ENCODE measurements at regions not wholly inside any gene's neighbourhood (a gene's known extent, or its start where the extent isn't known, plus 50 kb on each side); places are given as distances from the start of the nearest gene placed in this dataset.
A peak's percentile ranks its signal among the peaks of the same experiment; 100 is the strongest.

DNA sequence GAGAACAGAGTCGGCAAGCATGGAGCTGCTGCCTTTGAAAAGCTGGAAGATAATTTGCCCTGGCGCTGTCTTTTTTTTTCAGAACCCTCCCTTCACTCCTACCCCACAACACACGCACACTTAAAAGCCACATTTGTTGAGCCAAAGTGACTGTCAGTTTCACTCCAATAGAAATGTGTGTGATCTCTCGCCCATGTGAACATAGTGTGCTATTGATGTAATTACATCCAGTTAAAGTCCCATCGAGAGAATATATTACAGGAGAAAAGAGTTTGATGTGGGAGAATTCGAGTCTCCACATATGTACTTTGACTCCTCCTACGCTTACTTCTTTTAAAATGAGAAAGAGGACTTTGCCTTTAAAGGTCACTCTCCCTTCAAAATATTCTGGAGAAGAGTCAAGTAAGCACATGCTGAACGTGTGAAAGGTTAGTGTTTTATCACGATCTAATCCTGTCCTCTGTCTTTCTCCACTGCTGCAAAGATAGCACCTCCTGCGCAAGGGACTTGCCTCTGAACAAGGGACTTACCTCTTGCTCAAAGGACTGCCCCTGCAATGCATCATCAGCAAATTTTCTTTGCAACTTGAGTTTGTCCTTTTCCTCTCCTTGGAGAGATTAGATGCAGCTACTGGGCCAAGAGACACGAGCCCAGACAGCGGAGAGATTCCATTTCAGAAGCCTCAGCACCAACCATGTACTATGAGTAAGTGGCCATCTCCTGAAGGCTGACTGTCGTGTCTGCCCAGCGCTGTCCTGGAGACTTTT, 613.9 kb downstream of the PTPRU start:
- H3K9me3 ChIP-seq, result no peaks in the 10 kb centered on the region
- DNase-seq (no peak), ATAC-seq (no peak)
- H3K27me3 ChIP-seq, result peaks cover 0 to 62% (median 38%) of the 10 kb centered on the region in 7 donors
- 52% methylated on average over 14 of the region's 14 CpGs for WGBS, 2 donors
- H3K4me1 ChIP-seq, result peaks cover 0 to 20% (median 0%) of the 10 kb centered on the region in 9 donors
- no peaks in the 10 kb centered on the region for H3K36me3 ChIP-seq
- no peak overlapping the region for H3K4me3 ChIP-seq
- no peak overlapping the region for H3K27ac ChIP-seq
- TF ChIP-seq, protein P1, sequence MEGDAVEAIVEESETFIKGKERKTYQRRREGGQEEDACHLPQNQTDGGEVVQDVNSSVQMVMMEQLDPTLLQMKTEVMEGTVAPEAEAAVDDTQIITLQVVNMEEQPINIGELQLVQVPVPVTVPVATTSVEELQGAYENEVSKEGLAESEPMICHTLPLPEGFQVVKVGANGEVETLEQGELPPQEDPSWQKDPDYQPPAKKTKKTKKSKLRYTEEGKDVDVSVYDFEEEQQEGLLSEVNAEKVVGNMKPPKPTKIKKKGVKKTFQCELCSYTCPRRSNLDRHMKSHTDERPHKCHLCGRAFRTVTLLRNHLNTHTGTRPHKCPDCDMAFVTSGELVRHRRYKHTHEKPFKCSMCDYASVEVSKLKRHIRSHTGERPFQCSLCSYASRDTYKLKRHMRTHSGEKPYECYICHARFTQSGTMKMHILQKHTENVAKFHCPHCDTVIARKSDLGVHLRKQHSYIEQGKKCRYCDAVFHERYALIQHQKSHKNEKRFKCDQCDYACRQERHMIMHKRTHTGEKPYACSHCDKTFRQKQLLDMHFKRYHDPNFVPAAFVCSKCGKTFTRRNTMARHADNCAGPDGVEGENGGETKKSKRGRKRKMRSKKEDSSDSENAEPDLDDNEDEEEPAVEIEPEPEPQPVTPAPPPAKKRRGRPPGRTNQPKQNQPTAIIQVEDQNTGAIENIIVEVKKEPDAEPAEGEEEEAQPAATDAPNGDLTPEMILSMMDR (IDR thresholded peaks at IDR 0.05), result no peak
- intact Hi-C loops (cut with DNase I), result loop anchor here in 5 of 10 donors (2.0 to 10.0 kb wide), 3 partner anchors 613 to 615 kb away; partner anchors contain the start of genes PTPRU (in 5 of the 5) and MECR (in 3 of the 5)

- Histone ChIP-seq H3K4me3 (no peak overlapping the region), H3K4me1 (peaks cover 0 to 15% (median 0%) of the 10 kb centered on the region in 9 donors), H3K27me3 (peaks cover 0 to 68% (median 38%) of the 10 kb centered on the region in 7 donors), H3K9me3 (no peaks in the 10 kb centered on the region), H3K36me3 (no peaks in the 10 kb centered on the region), H3K27ac (no peak overlapping the region)
- TF ChIP-seq, protein P1 (IDR thresholded peaks at IDR 0.05), result peak in 8 of 9 donors; percentile 13 to 58 (median 45)
- WGBS, 2 donors, result 62 to 67% methylated on average over 10 of the region's 10 CpGs
- DNase-seq, result no peak
- no peak for ATAC-seq
- intact Hi-C loops (cut with DNase I), result loop anchor here in 4 of 10 donors (2.0 to 10.0 kb wide), 3 partner anchors 612 to 614 kb away; partner anchors contain the start of genes PTPRU (in 4 of the 4) and MECR (in 2 of the 4)
Measured at GRCh38 chr1:29849038-29849750, 612.9 kb downstream of the PTPRU start.

- TF ChIP-seq, protein P1 (IDR thresholded peaks at IDR 0.05), result no peak
- H3K9me3 ChIP-seq, result peaks cover 0 to 23% (median 8%) of the 10 kb centered on the region in 11 donors
- intact Hi-C loops (cut with DNase I), result loop anchor here in 3 of 10 donors (5.0 to 10.0 kb wide), 2 partner anchors 609 to 611 kb away; partner anchors contain the start of genes PTPRU (in 3 of the 3) and MECR (in 2 of the 3)
- H3K27ac ChIP-seq, result no peak overlapping the region
- WGBS, 2 donors, result 19 to 28% methylated on average over 12 of the region's 12 CpGs
- ATAC-seq (no peak), DNase-seq (no peak)
- H3K36me3 ChIP-seq, result no peaks in the 10 kb centered on the region
- H3K4me1 ChIP-seq, result no peaks in the 10 kb centered on the region
- H3K4me3 ChIP-seq, result no peak overlapping the region
- H3K27me3 ChIP-seq, result peaks cover 7 to 73% (median 43%) of the 10 kb centered on the region in 7 donors
Measured at GRCh38 chr1:29845910-29846309, 609.6 kb downstream of the PTPRU start.

DNA sequence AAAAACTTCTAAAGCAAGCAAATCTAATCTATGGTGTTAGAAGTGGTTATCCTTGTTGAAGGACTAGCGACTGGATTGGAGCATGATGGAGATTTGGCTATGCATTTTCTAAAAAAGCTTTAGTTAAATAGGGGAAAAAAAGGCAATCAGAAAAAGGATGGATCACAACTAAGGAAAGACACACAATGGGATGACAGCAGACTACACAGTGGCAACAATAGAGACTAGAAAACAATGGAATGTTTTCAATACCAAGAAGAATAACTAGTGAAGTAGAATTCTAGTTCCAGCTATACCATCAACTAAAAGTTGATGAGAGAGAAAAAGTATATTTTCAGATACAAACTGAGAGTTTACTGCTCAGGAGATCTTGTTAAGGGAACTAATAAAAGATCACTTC, 605.8 kb downstream of the PTPRU start:
- TF ChIP-seq, protein P1 (IDR thresholded peaks at IDR 0.05), result no peak
- WGBS, 2 donors, result 57 to 60% methylated on average over 1 of the region's 1 CpG
- Histone ChIP-seq H3K4me1 (no peaks in the 10 kb centered on the region), H3K27ac (no peak overlapping the region), H3K9me3 (peaks cover 0 to 23% (median 8%) of the 10 kb centered on the region in 11 donors), H3K4me3 (no peak overlapping the region), H3K27me3 (peaks cover 7 to 45% (median 23%) of the 10 kb centered on the region in 7 donors), H3K36me3 (no peaks in the 10 kb centered on the region)
- intact Hi-C loops (cut with DNase I), result loop anchor here in 2 of 10 donors (10.0 kb wide), 1 partner anchor 607 kb away; the partner anchor contains the start of genes MECR (in 2 of the 2) and PTPRU (in 2 of the 2)
- no peak for ATAC-seq
- no peak for DNase-seq

Measured in heart right ventricle (tissue), 16 donors.